MM.1S (cell line): ENCODE measurements at regions not wholly inside any gene's neighbourhood (a gene's known extent, or its start where the extent isn't known, plus 50 kb on each side); places are given as distances from the start of the nearest gene placed in this dataset.

Experiments used
- EZH2 ChIP-seq: fragments of 300-600 bp; sonication (generic); optimal IDR thresholded peaks from 2 replicates; pipeline ENCODE3; 2017; ENCODE audit warnings: low read depth, mild to moderate bottlenecking, antibody characterized with exemption, low read length, mixed read lengths
- TF ChIP-seq, protein P1 (sequence below): fragments of 300-600 bp; sonication (generic); IDR thresholded peaks from 2 replicates; pipeline ENCODE4 v1.5.1; 2016; ENCODE audit warnings: antibody characterized with exemption, low read length, mixed read lengths

DNA sequence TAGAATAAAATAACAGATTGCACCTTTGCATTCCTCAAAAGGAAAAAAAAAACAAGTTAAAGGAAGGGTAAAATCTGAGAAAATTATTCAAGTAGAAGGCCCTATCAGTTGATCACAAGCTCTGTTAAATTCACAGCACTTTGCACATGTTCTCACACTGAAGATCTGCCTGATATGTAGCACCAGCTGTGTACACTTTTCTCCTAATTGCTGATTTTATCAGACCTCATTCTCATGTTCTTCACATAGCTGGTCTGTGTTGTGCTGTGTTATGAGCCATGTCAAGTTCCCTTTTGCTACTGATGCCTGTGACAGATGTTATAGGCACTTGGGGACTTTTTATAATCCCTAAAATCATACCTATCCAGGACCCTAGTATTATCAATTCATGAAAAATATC lies 390.4 kb upstream of the PRR16 start:
- TF ChIP-seq, protein P1, sequence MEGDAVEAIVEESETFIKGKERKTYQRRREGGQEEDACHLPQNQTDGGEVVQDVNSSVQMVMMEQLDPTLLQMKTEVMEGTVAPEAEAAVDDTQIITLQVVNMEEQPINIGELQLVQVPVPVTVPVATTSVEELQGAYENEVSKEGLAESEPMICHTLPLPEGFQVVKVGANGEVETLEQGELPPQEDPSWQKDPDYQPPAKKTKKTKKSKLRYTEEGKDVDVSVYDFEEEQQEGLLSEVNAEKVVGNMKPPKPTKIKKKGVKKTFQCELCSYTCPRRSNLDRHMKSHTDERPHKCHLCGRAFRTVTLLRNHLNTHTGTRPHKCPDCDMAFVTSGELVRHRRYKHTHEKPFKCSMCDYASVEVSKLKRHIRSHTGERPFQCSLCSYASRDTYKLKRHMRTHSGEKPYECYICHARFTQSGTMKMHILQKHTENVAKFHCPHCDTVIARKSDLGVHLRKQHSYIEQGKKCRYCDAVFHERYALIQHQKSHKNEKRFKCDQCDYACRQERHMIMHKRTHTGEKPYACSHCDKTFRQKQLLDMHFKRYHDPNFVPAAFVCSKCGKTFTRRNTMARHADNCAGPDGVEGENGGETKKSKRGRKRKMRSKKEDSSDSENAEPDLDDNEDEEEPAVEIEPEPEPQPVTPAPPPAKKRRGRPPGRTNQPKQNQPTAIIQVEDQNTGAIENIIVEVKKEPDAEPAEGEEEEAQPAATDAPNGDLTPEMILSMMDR = no peak
- TF ChIP-seq EZH2 = no peak
